ENCODE measurements at regions not wholly inside any gene's neighbourhood (a gene's known extent, or its start where the extent isn't known, plus 50 kb on each side); places are given as distances from the start of the nearest gene placed in this dataset.

- Histone ChIP-seq H3K4me1 (no peaks in the 10 kb centered on the region), H3K27me3 (no peaks in the 10 kb centered on the region), H3K36me3 (no peaks in the 10 kb centered on the region), H3K27ac (no peak overlapping the region), H3K4me3 (replicated peaks in 1 of 3) (no peak overlapping the region), H3K9me3 (no peaks in the 10 kb centered on the region)
- 83 to 89% methylated on average over 8 of the region's 8 CpGs for WGBS, 2 donors
- no peak for DNase-seq
- TF ChIP-seq CTCF (IDR thresholded peaks at IDR 0.05) (no peak), POLR2A (IDR thresholded peaks at IDR 0.05) (no peak)
- intact Hi-C loops (cut with DNase I), result no loop called here
These were observed 327.3 kb upstream of the HSF2 start for GRCh38 chr6:122072014-122072647.

GRCh38 chr6:122075084-122075838 is 324.2 kb upstream of the HSF2 start:
- TF ChIP-seq POLR2A (IDR thresholded peaks at IDR 0.05) (no peak), CTCF (IDR thresholded peaks at IDR 0.05) (no peak)
- intact Hi-C loops (cut with DNase I), result no loop called here
- Histone ChIP-seq H3K9me3 (no peaks in the 10 kb centered on the region), H3K27ac (no peak overlapping the region), H3K27me3 (no peaks in the 10 kb centered on the region), H3K36me3 (no peaks in the 10 kb centered on the region), H3K4me3 (replicated peaks in 1 of 3) (no peak overlapping the region), H3K4me1 (no peaks in the 10 kb centered on the region)
- no peak for DNase-seq

GRCh38 chr6:122075917-122076316 is 323.5 kb upstream of the HSF2 start:
- Histone ChIP-seq H3K4me3 (replicated peaks in 1 of 3) (no peak overlapping the region), H3K9me3 (no peaks in the 10 kb centered on the region), H3K4me1 (no peaks in the 10 kb centered on the region), H3K27ac (no peak overlapping the region), H3K27me3 (no peaks in the 10 kb centered on the region), H3K36me3 (no peaks in the 10 kb centered on the region)
- 75 to 76% methylated on average over 2 of the region's 2 CpGs for WGBS, 2 donors
- no peak for DNase-seq
- TF ChIP-seq CTCF (IDR thresholded peaks at IDR 0.05) (no peak), POLR2A (IDR thresholded peaks at IDR 0.05) (no peak)
- intact Hi-C loops (cut with DNase I), result no loop called here

GRCh38 chr6:122077603-122078002 is 321.8 kb upstream of the HSF2 start:
- WGBS, 2 donors, result 93% methylated on average over 1 of the region's 1 CpG

More at GRCh38 chr6:122077603-122078002, 321.8 kb upstream of the HSF2 start:
- H3K4me1 ChIP-seq, result no peaks in the 10 kb centered on the region
- DNase-seq, result no peak
- intact Hi-C loops (cut with DNase I), result no loop called here
- H3K27me3 ChIP-seq, result no peaks in the 10 kb centered on the region
- H3K9me3 ChIP-seq, result no peaks in the 10 kb centered on the region
- H3K4me3 ChIP-seq (replicated peaks in 1 of 3), result no peak overlapping the region
- no peak for TF ChIP-seq POLR2A (IDR thresholded peaks at IDR 0.05)
- no peak for TF ChIP-seq CTCF (IDR thresholded peaks at IDR 0.05)
- H3K27ac ChIP-seq, result no peak overlapping the region
- H3K36me3 ChIP-seq, result no peaks in the 10 kb centered on the region

Measured in thyroid gland (tissue), 4 donors.